ENCODE measurements at regions not wholly inside any gene's neighbourhood (a gene's known extent, or its start where the extent isn't known, plus 50 kb on each side); places are given as distances from the start of the nearest gene placed in this dataset.

GRCh38 chr13:33683376-33683775 is 134.6 kb upstream of the RFC3 start:
- TF ChIP-seq, protein P1, sequence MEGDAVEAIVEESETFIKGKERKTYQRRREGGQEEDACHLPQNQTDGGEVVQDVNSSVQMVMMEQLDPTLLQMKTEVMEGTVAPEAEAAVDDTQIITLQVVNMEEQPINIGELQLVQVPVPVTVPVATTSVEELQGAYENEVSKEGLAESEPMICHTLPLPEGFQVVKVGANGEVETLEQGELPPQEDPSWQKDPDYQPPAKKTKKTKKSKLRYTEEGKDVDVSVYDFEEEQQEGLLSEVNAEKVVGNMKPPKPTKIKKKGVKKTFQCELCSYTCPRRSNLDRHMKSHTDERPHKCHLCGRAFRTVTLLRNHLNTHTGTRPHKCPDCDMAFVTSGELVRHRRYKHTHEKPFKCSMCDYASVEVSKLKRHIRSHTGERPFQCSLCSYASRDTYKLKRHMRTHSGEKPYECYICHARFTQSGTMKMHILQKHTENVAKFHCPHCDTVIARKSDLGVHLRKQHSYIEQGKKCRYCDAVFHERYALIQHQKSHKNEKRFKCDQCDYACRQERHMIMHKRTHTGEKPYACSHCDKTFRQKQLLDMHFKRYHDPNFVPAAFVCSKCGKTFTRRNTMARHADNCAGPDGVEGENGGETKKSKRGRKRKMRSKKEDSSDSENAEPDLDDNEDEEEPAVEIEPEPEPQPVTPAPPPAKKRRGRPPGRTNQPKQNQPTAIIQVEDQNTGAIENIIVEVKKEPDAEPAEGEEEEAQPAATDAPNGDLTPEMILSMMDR (IDR thresholded peaks at IDR 0.05; ENCODE audit: extremely low read depth, insufficient read depth, missing control alignments) = no peak
- no peak for DNase-seq (ENCODE audit: low spot score)
- in situ Hi-C loops (cut with MboI; ENCODE audit: low pct_unique_long_range_greater_than_20kb, low sequenced_read_pairs, unreplicated experiment) = no loop called here

DNA sequence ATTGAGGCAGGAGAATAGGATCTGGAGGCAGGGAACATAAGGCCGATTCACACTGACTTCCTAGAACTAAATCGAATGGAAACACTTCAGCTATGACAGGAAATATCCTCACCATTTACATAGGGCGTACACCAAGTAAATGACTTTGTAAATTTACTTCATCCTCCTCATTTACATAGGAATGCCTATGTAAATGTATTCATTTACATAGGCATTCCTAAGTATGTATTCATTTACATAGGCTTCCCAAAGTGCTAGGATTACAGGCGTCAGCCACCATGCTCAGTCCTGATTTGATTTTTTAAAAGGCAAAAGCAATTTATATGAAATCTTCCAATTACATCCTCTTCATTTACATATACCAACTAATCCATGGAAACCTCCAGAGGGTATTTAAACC is 133.1 kb upstream of the RFC3 start:
- DNase-seq (ENCODE audit: low spot score) = no peak
- TF ChIP-seq, protein P1 (IDR thresholded peaks at IDR 0.05; ENCODE audit: extremely low read depth, insufficient read depth, missing control alignments) = no peak
- in situ Hi-C loops (cut with MboI; ENCODE audit: low pct_unique_long_range_greater_than_20kb, low sequenced_read_pairs, unreplicated experiment) = no loop called here

DNA sequence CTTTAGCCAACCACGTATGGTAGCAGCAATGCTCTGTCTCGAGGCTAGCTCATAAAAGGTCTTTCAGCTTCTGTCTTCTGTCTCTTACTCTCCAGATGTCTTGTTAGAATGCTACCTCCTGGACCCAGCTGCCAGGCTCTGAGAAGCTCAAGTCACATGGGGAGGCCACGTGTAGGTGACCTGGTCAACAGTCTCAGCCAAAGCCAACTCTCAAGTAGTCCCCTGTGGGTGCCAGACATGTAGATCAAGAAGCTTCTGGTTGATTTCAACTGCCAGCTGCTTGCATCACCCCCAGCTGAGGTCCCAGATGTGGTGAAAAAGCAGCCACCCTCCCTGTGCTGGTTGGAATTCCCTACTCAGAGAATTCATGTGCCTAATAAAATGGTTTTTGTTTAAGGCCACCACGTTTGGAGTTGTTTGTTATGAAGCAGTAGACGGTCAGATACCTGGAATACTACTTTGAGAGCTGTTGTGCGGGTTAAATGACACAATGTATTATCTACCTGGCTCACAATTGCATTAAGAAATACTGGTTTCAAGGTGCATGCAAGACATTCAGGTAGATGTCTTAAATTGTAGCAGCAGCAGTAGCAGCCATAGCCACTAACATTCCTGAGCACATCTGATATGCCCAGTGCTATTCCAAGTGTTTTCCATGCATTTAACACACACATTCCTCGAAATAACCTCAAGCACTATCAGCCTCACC is 131.0 kb upstream of the RFC3 start:
- TF ChIP-seq, protein P1 (IDR thresholded peaks at IDR 0.05; ENCODE audit: extremely low read depth, insufficient read depth, missing control alignments) = no peak
- no peak for DNase-seq (ENCODE audit: low spot score)
- in situ Hi-C loops (cut with MboI; ENCODE audit: low pct_unique_long_range_greater_than_20kb, low sequenced_read_pairs, unreplicated experiment) = no loop called here

GRCh38 chr13:33690354-33690753 is 127.6 kb upstream of the RFC3 start:
- in situ Hi-C loops (cut with MboI; ENCODE audit: low pct_unique_long_range_greater_than_20kb, low sequenced_read_pairs, unreplicated experiment) = no loop called here
- TF ChIP-seq, protein P1 (IDR thresholded peaks at IDR 0.05; ENCODE audit: extremely low read depth, insufficient read depth, missing control alignments) = no peak

GRCh38 chr13:33691980-33692379 is 126.0 kb upstream of the RFC3 start:
- in situ Hi-C loops (cut with MboI; ENCODE audit: low pct_unique_long_range_greater_than_20kb, low sequenced_read_pairs, unreplicated experiment) = no loop called here
- DNase-seq (ENCODE audit: low spot score) = no peak
- TF ChIP-seq, protein P1 (IDR thresholded peaks at IDR 0.05; ENCODE audit: extremely low read depth, insufficient read depth, missing control alignments) = no peak

More at GRCh38 chr13:33690354-33690753, 127.6 kb upstream of the RFC3 start:
- DNase-seq (ENCODE audit: low spot score) = no peak

GRCh38 chr13:33692531-33692930 is 125.4 kb upstream of the RFC3 start:
- in situ Hi-C loops (cut with MboI; ENCODE audit: low pct_unique_long_range_greater_than_20kb, low sequenced_read_pairs, unreplicated experiment) = no loop called here
- TF ChIP-seq, protein P1 (IDR thresholded peaks at IDR 0.05; ENCODE audit: extremely low read depth, insufficient read depth, missing control alignments) = no peak

More at GRCh38 chr13:33692531-33692930, 125.4 kb upstream of the RFC3 start:
- DNase-seq (ENCODE audit: low spot score) = no peak
